Sigmoid colon (tissue), 6 donors: ENCODE measurements at regions not wholly inside any gene's neighbourhood (a gene's known extent, or its start where the extent isn't known, plus 50 kb on each side); places are given as distances from the start of the nearest gene placed in this dataset.
"Not testable (repeated sequence)": the region's sequence is repeated elsewhere in the genome, so short reads cannot be mapped to it uniquely, and the experiment has no call there.

Experiments used
- DNase-seq: peaks from one replicate; pipeline ENCODE4 v3.0.0-alpha.2; 2019
- H3K27ac ChIP-seq, 4 donors: fragments of 200-600 bp; sonication (generic); one replicate each; pipeline ENCODE4 v1.5.1; 2016 to 2019; ENCODE audit warnings: mild to moderate bottlenecking in 1 of 4
- H3K27me3 ChIP-seq, 3 donors: fragments of 200-600 bp; sonication (generic); one replicate each; pipeline ENCODE4 v1.5.1; 2019; ENCODE audit warnings: mild to moderate bottlenecking in 1 of 3
- H3K36me3 ChIP-seq, 4 donors: fragments of 200-600 bp; sonication (generic); one replicate each; pipeline ENCODE4 v1.5.1; 2016 to 2019
- H3K4me1 ChIP-seq, 4 donors: fragments of 200-600 bp; sonication (generic); one replicate each; pipeline ENCODE4 v1.5.1; 2017 to 2019
- H3K4me3 ChIP-seq, 4 donors: fragments of 200-600 bp; sonication (generic); one replicate each; pipeline ENCODE4 v1.5.1; 2017 to 2019; ENCODE audit warnings: mild to moderate bottlenecking in 2 of 4, moderate library complexity in 1 of 4
- H3K9me3 ChIP-seq, 4 donors: fragments of 200-600 bp in 3 of 4; sonication (generic) in 3 of 4; one replicate each; pipeline versions ENCODE4 v1.5.1 to v1.6.1; 2013 to 2019
- CTCF ChIP-seq, 4 experiments: fragments of 450-650 bp in 3 of 4; fragments of 200-600 bp in 1 of 4; IDR thresholded peaks; one replicate each; pipeline ENCODE4 v1.5.1; 2016 to 2019; ENCODE audit warnings: antibody characterized with exemption in 4 of 4, mild to moderate bottlenecking in 3 of 4, moderate library complexity in 2 of 4
- EP300 ChIP-seq, 4 donors: sonication (generic); formaldehyde crosslinking; IDR thresholded peaks; one replicate each; pipeline ENCODE4 v1.6.1; 2017; ENCODE audit warnings: antibody characterized with exemption in 4 of 4
- POLR2A ChIP-seq, 2 donors: fragments of 450-650 bp; IDR thresholded peaks; one replicate each; pipeline ENCODE4 v1.6.1; 2016; ENCODE audit warnings: antibody characterized with exemption in 2 of 2, mild to moderate bottlenecking in 2 of 2, moderate library complexity in 2 of 2
- POLR2AphosphoS5 ChIP-seq, 4 donors: sonication (generic); formaldehyde crosslinking; IDR thresholded peaks; one replicate each; pipeline ENCODE4 v1.6.1; 2017; ENCODE audit warnings: antibody characterized with exemption in 4 of 4
- WGBS, 2 donors: extraction: QIAGEN DNeasy Blood & Tissue Kit; methylation state at CpG; one replicate each; pipeline ENCODE4 v1.1.7; 2013; 5-methylcytosine and 5-hydroxymethylcytosine counted together
- intact Hi-C: fragments of 100-400 bp; cut with DNase I; formaldehyde crosslinking; loops from one replicate; pipeline ENCODE4 v1.15.1; 2023
- donor health status: healthy with polysubstance abuse.
- donor health status: healthy.

GRCh38 chr21:13981176-13982087 is 229.3 kb downstream of the LIPI start:
- H3K27me3 ChIP-seq, intact Hi-C loops, H3K4me1 ChIP-seq, DNase-seq, H3K4me3 ChIP-seq, H3K36me3 ChIP-seq, H3K27ac ChIP-seq, H3K9me3 ChIP-seq: not testable (repeated sequence)
- WGBS, 2 donors: 71 to 95% methylated on average over 47 to 48 of the region's 48 CpGs

GRCh38 chr21:13980115-13980662 is 230.6 kb downstream of the LIPI start:
- peak overlapping the region; percentile 22 to 54 (median 51) for H3K4me3 ChIP-seq
- DNase-seq, H3K27me3 ChIP-seq, H3K36me3 ChIP-seq, H3K4me1 ChIP-seq, intact Hi-C loops, H3K9me3 ChIP-seq: not testable (repeated sequence)
- TF ChIP-seq CTCF (IDR thresholded peaks at IDR 0.05) (peak in 3 of 4 experiments; percentile 27 to 58 (median 29)), POLR2AphosphoS5 (IDR thresholded peaks at IDR 0.05) (peak in 1 of 4 donors; percentile 26)
- H3K27ac ChIP-seq: peak overlapping the region in 1 of 4 donors; percentile 45
- WGBS, 2 donors: 19 to 78% methylated on average over 42 of the region's 42 CpGs

GRCh38 chr21:13979608-13980007 is 231.1 kb downstream of the LIPI start:
- H3K36me3 ChIP-seq, H3K9me3 ChIP-seq, H3K4me1 ChIP-seq, intact Hi-C loops, DNase-seq, H3K27me3 ChIP-seq: not testable (repeated sequence)
- H3K4me3 ChIP-seq: peak overlapping the region; percentile 22 to 54 (median 51)
- H3K27ac ChIP-seq: peak overlapping the region in 1 of 4 donors; percentile 45
- 25 to 82% methylated on average over 26 of the region's 26 CpGs for WGBS, 2 donors

GRCh38 chr21:13974582-13974981 is 236.2 kb downstream of the LIPI start:
- H3K36me3 ChIP-seq, H3K4me3 ChIP-seq, intact Hi-C loops, H3K27me3 ChIP-seq, H3K27ac ChIP-seq, DNase-seq, H3K9me3 ChIP-seq, H3K4me1 ChIP-seq: not testable (repeated sequence)

- DNase-seq, H3K27ac ChIP-seq, H3K4me3 ChIP-seq, H3K36me3 ChIP-seq, H3K27me3 ChIP-seq, H3K4me1 ChIP-seq, H3K9me3 ChIP-seq, intact Hi-C loops: not testable (repeated sequence)
- WGBS, 2 donors: 74 to 95% methylated on average over 3 of the region's 3 CpGs
Measured at GRCh38 chr21:13969853-13970252, 240.9 kb downstream of the LIPI start.

- H3K36me3 ChIP-seq, H3K4me3 ChIP-seq, intact Hi-C loops, H3K9me3 ChIP-seq, DNase-seq, H3K27ac ChIP-seq, H3K4me1 ChIP-seq, H3K27me3 ChIP-seq: not testable (repeated sequence)
- WGBS, 2 donors: 68 to 76% methylated on average over 2 of the region's 2 CpGs
Measured at GRCh38 chr21:13969002-13969401, 241.8 kb downstream of the LIPI start.

- H3K9me3 ChIP-seq, H3K27ac ChIP-seq, H3K4me1 ChIP-seq, DNase-seq, H3K27me3 ChIP-seq, intact Hi-C loops, H3K4me3 ChIP-seq, H3K36me3 ChIP-seq: not testable (repeated sequence)
- 90 to 92% methylated on average over 3 of the region's 3 CpGs for WGBS, 2 donors
Measured at GRCh38 chr21:13963259-13963658, 247.5 kb downstream of the LIPI start.

GRCh38 chr21:13937236-13937635 is 273.5 kb downstream of the LIPI start:
- H3K4me1 ChIP-seq: no peaks in the 10 kb centered on the region
- no peak overlapping the region for H3K27ac ChIP-seq
- no peak for DNase-seq
- H3K9me3 ChIP-seq: no peaks in the 10 kb centered on the region
- no peaks in the 10 kb centered on the region for H3K36me3 ChIP-seq
- H3K4me3 ChIP-seq: no peak overlapping the region
- no peaks in the 10 kb centered on the region for H3K27me3 ChIP-seq
- intact Hi-C loops: no loop called here
- WGBS, 2 donors: 94 to 97% methylated on average over 21 of the region's 21 CpGs
- no peak for TF ChIP-seq EP300 (IDR thresholded peaks at IDR 0.05)
- TF ChIP-seq CTCF (IDR thresholded peaks at IDR 0.05): no peak
- TF ChIP-seq POLR2AphosphoS5 (IDR thresholded peaks at IDR 0.05): no peak
- TF ChIP-seq POLR2A (IDR thresholded peaks at IDR 0.05): no peak

- not testable (repeated sequence) for H3K27me3 ChIP-seq
Measured at GRCh38 chr21:13936033-13936937, 274.5 kb downstream of the LIPI start.

More at GRCh38 chr21:13936033-13936937, 274.5 kb downstream of the LIPI start:
- H3K4me1 ChIP-seq, intact Hi-C loops, H3K36me3 ChIP-seq, H3K9me3 ChIP-seq, H3K27ac ChIP-seq, H3K4me3 ChIP-seq: not testable (repeated sequence)
- DNase-seq: peak; percentile 52
- 95 to 97% methylated on average over 38 of the region's 38 CpGs for WGBS, 2 donors
